Thyroid gland (tissue), 4 donors: ENCODE measurements at regions not wholly inside any gene's neighbourhood (a gene's known extent, or its start where the extent isn't known, plus 50 kb on each side); places are given as distances from the start of the nearest gene placed in this dataset.

ENCODE experiments used
- POLR2A ChIP-seq, 2 donors: fragments of 450-650 bp; IDR thresholded peaks; one replicate each; pipeline ENCODE4 v1.6.1; 2017; ENCODE audit warnings: antibody characterized with exemption in 2 of 2, mild to moderate bottlenecking in 2 of 2, moderate library complexity in 1 of 2
- TF ChIP-seq, protein P1 (sequence below), 6 experiments: fragments of 200-600 bp in 3 of 6; fragments of 450-650 bp in 3 of 6; sonication (generic) in 3 of 6; IDR thresholded peaks; one replicate each; pipeline ENCODE4 v1.5.1; 2016 to 2019; ENCODE audit warnings: antibody characterized with exemption in 6 of 6, mild to moderate bottlenecking in 2 of 6, inconsistent platforms in 1 of 6, moderate library complexity in 1 of 6

DNA sequence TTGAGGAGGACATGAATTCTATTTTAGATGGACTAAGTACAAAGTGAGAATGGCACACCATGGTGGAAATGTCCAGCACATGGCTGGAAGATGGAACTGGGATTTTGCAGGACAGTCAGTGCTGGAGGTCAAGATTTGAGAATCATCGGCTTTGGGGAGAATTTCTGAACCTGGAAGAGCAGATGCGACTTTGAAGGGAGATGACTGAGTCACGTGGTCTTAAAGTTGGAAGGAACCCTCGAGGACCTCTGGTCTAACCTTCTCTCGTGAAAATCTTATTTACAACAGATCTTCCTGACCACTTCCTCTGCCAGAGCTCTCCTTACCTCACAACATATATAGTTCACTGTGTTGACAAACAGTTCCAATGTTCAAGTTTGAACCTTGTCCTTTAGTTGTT, 415.4 kb downstream of the ATP23 start:
- TF ChIP-seq, protein P1, sequence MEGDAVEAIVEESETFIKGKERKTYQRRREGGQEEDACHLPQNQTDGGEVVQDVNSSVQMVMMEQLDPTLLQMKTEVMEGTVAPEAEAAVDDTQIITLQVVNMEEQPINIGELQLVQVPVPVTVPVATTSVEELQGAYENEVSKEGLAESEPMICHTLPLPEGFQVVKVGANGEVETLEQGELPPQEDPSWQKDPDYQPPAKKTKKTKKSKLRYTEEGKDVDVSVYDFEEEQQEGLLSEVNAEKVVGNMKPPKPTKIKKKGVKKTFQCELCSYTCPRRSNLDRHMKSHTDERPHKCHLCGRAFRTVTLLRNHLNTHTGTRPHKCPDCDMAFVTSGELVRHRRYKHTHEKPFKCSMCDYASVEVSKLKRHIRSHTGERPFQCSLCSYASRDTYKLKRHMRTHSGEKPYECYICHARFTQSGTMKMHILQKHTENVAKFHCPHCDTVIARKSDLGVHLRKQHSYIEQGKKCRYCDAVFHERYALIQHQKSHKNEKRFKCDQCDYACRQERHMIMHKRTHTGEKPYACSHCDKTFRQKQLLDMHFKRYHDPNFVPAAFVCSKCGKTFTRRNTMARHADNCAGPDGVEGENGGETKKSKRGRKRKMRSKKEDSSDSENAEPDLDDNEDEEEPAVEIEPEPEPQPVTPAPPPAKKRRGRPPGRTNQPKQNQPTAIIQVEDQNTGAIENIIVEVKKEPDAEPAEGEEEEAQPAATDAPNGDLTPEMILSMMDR (IDR thresholded peaks at IDR 0.05), result no peak
- no peak for TF ChIP-seq POLR2A (IDR thresholded peaks at IDR 0.05)
